ENCODE measurements at regions not wholly inside any gene's neighbourhood (a gene's known extent, or its start where the extent isn't known, plus 50 kb on each side); places are given as distances from the start of the nearest gene placed in this dataset.

DNA sequence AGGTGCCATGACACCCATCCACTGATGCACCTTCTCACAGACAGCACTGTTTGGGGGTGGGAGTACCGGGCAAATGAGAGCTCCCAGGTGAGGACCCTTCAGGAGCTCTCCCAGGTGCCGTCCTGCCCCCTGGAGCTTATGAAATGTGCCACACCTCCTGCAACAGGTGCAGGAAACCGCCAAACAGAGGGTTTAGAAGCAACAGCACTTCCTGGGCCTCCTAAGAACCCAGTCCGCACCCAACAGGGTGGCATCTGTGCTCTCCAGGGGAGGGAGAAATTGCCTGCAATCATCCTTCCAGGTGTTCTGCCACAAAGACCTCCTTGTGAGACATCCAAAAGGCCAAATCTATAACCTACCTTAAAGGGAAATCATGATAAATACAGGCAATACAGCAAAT, 87.7 kb upstream of the ATP1B1 start:
- Histone ChIP-seq H4K20me1 (ENCODE audit: control insufficient read depth, extremely low read depth, insufficient read depth, low read length) (no peaks in the 10 kb centered on the region), H3K4me2 (ENCODE audit: control insufficient read depth, extremely low read depth, insufficient read depth, low read depth, low read length) (no peak overlapping the region), H3K4me3 (ENCODE audit: control insufficient read depth in 2 of 3, extremely low read depth in 1 of 3, insufficient read depth in 2 of 3, low read depth in 1 of 3, low read length in 3 of 3) (no peak overlapping the region), H2AFZ (ENCODE audit: control insufficient read depth, low read length) (no peak overlapping the region), H3K27me3 (ENCODE audit: control insufficient read depth, extremely low read depth, insufficient read depth, low read length) (peaks cover 8% of the 10 kb centered on the region), H3K79me2 (ENCODE audit: control insufficient read depth, insufficient read depth, low read length) (no peaks in the 10 kb centered on the region), H3K27ac (ENCODE audit: control insufficient read depth, insufficient read depth, low read length) (no peak overlapping the region), H3K9ac (ENCODE audit: control insufficient read depth, extremely low read depth, insufficient read depth, low read length) (no peak overlapping the region), H3K9me1 (ENCODE audit: control insufficient read depth, extremely low read depth, insufficient read depth, low read length) (no peaks in the 10 kb centered on the region), H3K4me1 (ENCODE audit: control insufficient read depth, extremely low read depth, insufficient read depth, low read length) (no peaks in the 10 kb centered on the region), H3K9me3 (ENCODE audit: control insufficient read depth, low read depth, low read length) (no peaks in the 10 kb centered on the region), H3K36me3 (ENCODE audit: control insufficient read depth in 2 of 2, extremely low read depth in 1 of 2, insufficient read depth in 2 of 2, low read length in 2 of 2) (no peaks in the 10 kb centered on the region)
- dilution Hi-C loops (cut with MboI; ENCODE audit: extremely low pct_ligation_motif_present, low sequenced_read_pairs) = no loop called here
- no peak for DNase-seq (ENCODE audit: low read depth, low spot score)
- TF ChIP-seq, protein P1, sequence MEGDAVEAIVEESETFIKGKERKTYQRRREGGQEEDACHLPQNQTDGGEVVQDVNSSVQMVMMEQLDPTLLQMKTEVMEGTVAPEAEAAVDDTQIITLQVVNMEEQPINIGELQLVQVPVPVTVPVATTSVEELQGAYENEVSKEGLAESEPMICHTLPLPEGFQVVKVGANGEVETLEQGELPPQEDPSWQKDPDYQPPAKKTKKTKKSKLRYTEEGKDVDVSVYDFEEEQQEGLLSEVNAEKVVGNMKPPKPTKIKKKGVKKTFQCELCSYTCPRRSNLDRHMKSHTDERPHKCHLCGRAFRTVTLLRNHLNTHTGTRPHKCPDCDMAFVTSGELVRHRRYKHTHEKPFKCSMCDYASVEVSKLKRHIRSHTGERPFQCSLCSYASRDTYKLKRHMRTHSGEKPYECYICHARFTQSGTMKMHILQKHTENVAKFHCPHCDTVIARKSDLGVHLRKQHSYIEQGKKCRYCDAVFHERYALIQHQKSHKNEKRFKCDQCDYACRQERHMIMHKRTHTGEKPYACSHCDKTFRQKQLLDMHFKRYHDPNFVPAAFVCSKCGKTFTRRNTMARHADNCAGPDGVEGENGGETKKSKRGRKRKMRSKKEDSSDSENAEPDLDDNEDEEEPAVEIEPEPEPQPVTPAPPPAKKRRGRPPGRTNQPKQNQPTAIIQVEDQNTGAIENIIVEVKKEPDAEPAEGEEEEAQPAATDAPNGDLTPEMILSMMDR (optimal IDR thresholded peaks at IDR 0.05 in 1 of 3, IDR thresholded peaks at IDR 0.05 in 1 of 3, conservative IDR thresholded peaks at IDR 0.05 in 1 of 3; ENCODE audit: extremely low read depth in 1 of 3, insufficient read depth in 2 of 3, low read length in 3 of 3) = no peak
- TF ChIP-seq EZH2 (IDR thresholded peaks at IDR 0.05; ENCODE audit: low read length) = no peak
- FAIRE-seq = no peak

DNA sequence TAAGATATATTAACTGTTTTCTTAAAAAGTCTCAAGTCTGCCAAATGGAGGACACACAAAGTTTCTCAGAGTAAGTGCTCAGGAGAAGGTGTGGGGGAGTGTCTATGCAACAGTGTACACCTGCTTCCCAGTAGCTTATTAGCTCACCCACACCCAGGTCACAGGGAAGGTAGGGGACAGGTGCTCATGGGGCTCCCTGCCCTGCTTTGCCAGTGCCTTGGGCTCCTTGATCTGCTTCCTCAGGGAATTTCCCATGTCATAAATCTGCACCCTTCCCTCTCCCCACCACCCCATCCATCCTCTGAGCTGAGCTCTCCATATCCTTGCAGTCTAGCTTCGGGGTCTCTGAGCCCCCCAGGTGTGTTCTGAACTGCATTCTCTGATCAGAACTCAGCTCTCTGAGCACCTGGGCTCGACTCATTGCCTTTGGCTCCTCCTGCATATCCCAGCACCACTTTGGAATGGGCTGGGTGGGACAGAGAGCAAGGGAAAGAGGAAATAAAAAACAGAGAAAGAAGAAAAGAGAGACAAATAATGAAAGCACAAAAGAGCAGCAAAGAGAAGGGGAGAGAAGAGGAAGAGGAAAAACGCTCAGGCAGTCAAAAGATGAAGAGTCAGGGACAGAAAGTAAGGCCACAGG, 87.0 kb upstream of the ATP1B1 start:
- Histone ChIP-seq H3K9me3 (ENCODE audit: control insufficient read depth, low read depth, low read length) (no peaks in the 10 kb centered on the region), H3K36me3 (ENCODE audit: control insufficient read depth in 2 of 2, extremely low read depth in 1 of 2, insufficient read depth in 2 of 2, low read length in 2 of 2) (no peaks in the 10 kb centered on the region), H3K27me3 (ENCODE audit: control insufficient read depth, extremely low read depth, insufficient read depth, low read length) (peaks cover 8% of the 10 kb centered on the region), H3K9ac (ENCODE audit: control insufficient read depth, extremely low read depth, insufficient read depth, low read length) (no peak overlapping the region), H4K20me1 (ENCODE audit: control insufficient read depth, extremely low read depth, insufficient read depth, low read length) (no peaks in the 10 kb centered on the region), H3K79me2 (ENCODE audit: control insufficient read depth, insufficient read depth, low read length) (no peaks in the 10 kb centered on the region), H2AFZ (ENCODE audit: control insufficient read depth, low read length) (no peak overlapping the region), H3K27ac (ENCODE audit: control insufficient read depth, insufficient read depth, low read length) (no peak overlapping the region), H3K4me1 (ENCODE audit: control insufficient read depth, extremely low read depth, insufficient read depth, low read length) (no peaks in the 10 kb centered on the region), H3K4me3 (ENCODE audit: control insufficient read depth in 2 of 3, extremely low read depth in 1 of 3, insufficient read depth in 2 of 3, low read depth in 1 of 3, low read length in 3 of 3) (no peak overlapping the region), H3K4me2 (ENCODE audit: control insufficient read depth, extremely low read depth, insufficient read depth, low read depth, low read length) (no peak overlapping the region), H3K9me1 (ENCODE audit: control insufficient read depth, extremely low read depth, insufficient read depth, low read length) (no peaks in the 10 kb centered on the region)
- DNase-seq (ENCODE audit: low read depth, low spot score) (no peak), FAIRE-seq (no peak)
- TF ChIP-seq, protein P1 (optimal IDR thresholded peaks at IDR 0.05 in 1 of 3, IDR thresholded peaks at IDR 0.05 in 1 of 3, conservative IDR thresholded peaks at IDR 0.05 in 1 of 3; ENCODE audit: extremely low read depth in 1 of 3, insufficient read depth in 2 of 3, low read length in 3 of 3) = no peak
- TF ChIP-seq EZH2 (IDR thresholded peaks at IDR 0.05; ENCODE audit: low read length) = no peak
- dilution Hi-C loops (cut with MboI; ENCODE audit: extremely low pct_ligation_motif_present, low sequenced_read_pairs) = no loop called here

Measured in keratinocyte (primary cell).